ENCODE measurements at regions not wholly inside any gene's neighbourhood (a gene's known extent, or its start where the extent isn't known, plus 50 kb on each side); places are given as distances from the start of the nearest gene placed in this dataset.

GRCh38 chrX:36927712-36928111, 80.5 kb upstream of the FAM47C start:
- Histone ChIP-seq H3K9me3 (peaks cover 0 to 22% (median 14%) of the 10 kb centered on the region in 3 donors), H3K27me3 (no peaks in the 10 kb centered on the region), H3K4me1 (no peaks in the 10 kb centered on the region), H3K36me3 (no peaks in the 10 kb centered on the region), H3K4me3 (no peak overlapping the region), H3K27ac (no peak overlapping the region)
- DNase-seq = no peak
- TF ChIP-seq, protein P1, sequence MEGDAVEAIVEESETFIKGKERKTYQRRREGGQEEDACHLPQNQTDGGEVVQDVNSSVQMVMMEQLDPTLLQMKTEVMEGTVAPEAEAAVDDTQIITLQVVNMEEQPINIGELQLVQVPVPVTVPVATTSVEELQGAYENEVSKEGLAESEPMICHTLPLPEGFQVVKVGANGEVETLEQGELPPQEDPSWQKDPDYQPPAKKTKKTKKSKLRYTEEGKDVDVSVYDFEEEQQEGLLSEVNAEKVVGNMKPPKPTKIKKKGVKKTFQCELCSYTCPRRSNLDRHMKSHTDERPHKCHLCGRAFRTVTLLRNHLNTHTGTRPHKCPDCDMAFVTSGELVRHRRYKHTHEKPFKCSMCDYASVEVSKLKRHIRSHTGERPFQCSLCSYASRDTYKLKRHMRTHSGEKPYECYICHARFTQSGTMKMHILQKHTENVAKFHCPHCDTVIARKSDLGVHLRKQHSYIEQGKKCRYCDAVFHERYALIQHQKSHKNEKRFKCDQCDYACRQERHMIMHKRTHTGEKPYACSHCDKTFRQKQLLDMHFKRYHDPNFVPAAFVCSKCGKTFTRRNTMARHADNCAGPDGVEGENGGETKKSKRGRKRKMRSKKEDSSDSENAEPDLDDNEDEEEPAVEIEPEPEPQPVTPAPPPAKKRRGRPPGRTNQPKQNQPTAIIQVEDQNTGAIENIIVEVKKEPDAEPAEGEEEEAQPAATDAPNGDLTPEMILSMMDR (IDR thresholded peaks at IDR 0.05) = no peak
- intact Hi-C loops (cut with DNase I; ENCODE audit: low total_unique reads) = no loop called here

- Histone ChIP-seq H3K4me1 (no peaks in the 10 kb centered on the region), H3K36me3 (no peaks in the 10 kb centered on the region), H3K27me3 (no peaks in the 10 kb centered on the region), H3K27ac (no peak overlapping the region), H3K4me3 (no peak overlapping the region), H3K9me3 (peaks cover 0 to 22% (median 14%) of the 10 kb centered on the region in 3 donors)
- DNase-seq = no peak
- TF ChIP-seq, protein P1 (IDR thresholded peaks at IDR 0.05) = no peak
- intact Hi-C loops (cut with DNase I; ENCODE audit: low total_unique reads) = no loop called here
These were observed 77.7 kb upstream of the FAM47C start for GRCh38 chrX:36930491-36930890.

GRCh38 chrX:36947214-36947613, 61.0 kb upstream of the FAM47C start:
- Histone ChIP-seq H3K4me3 (no peak overlapping the region), H3K9me3 (no peaks in the 10 kb centered on the region), H3K27ac (no peak overlapping the region), H3K4me1 (no peaks in the 10 kb centered on the region), H3K27me3 (no peaks in the 10 kb centered on the region), H3K36me3 (no peaks in the 10 kb centered on the region)
- no peak for DNase-seq
- TF ChIP-seq, protein P1 (IDR thresholded peaks at IDR 0.05) = no peak
- intact Hi-C loops (cut with DNase I; ENCODE audit: low total_unique reads) = no loop called here

DNA sequence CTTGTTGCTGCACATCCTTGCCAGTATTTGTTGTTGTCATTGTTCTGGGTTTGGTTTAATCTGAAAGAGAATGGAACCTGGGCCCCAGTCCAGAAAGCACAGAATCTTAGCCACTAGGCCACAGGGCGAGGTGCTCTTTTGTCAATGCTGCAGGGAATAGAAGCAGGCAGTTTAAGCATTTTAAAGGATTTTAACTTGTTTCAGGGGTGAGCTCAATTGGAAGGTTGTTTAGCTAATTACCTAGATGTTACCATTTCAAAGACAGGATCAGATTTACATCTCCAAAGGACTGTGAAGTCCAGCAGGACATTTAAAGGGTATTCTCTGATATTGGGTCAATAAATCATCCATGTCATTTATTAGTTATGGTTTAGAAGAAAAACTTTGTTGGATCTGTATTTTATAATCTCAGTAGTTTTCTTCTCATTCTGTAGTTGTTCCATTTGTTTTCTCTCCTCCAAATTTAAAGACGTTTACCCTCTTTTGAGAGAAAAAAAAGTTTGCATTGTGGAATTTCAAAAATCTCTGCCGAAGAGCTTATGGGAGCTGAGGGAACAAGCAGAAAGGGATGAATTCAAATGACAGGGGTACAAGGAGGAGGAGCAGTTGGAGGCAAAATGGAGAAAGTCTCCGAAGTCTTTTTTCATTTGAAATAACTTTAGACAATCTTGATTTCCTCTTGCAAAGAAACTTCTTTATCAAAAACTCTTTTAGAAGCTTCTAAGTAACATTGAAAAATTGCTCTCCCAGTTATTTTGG, 57.5 kb upstream of the FAM47C start:
- TF ChIP-seq, protein P1 (IDR thresholded peaks at IDR 0.05) = no peak
- no peaks in the 10 kb centered on the region for H3K27me3 ChIP-seq

GRCh38 chrX:36957425-36958328, 50.5 kb upstream of the FAM47C start:
- no peaks in the 10 kb centered on the region for H3K36me3 ChIP-seq
- peaks cover 0 to 9% (median 6%) of the 10 kb centered on the region in 4 donors for H3K4me1 ChIP-seq
- no peak overlapping the region for H3K27ac ChIP-seq
- no peak for DNase-seq
- intact Hi-C loops (cut with DNase I; ENCODE audit: low total_unique reads) = no loop called here
- peak overlapping the region; percentile 38 to 47 for H3K4me3 ChIP-seq
- TF ChIP-seq, protein P1 (IDR thresholded peaks at IDR 0.05) = no peak
- peaks cover 0 to 8% of the 10 kb centered on the region in 2 donors for H3K27me3 ChIP-seq
- H3K9me3 ChIP-seq = no peaks in the 10 kb centered on the region

More for the DNA sequence above, 57.5 kb upstream of the FAM47C start:
- Histone ChIP-seq H3K4me3 (no peak overlapping the region), H3K9me3 (no peaks in the 10 kb centered on the region), H3K4me1 (no peaks in the 10 kb centered on the region), H3K27ac (no peak overlapping the region), H3K36me3 (no peaks in the 10 kb centered on the region)
- intact Hi-C loops (cut with DNase I; ENCODE audit: low total_unique reads) = no loop called here
- DNase-seq = no peak
